Thymus (tissue), 11 donors: ENCODE measurements at regions not wholly inside any gene's neighbourhood (a gene's known extent, or its start where the extent isn't known, plus 50 kb on each side); places are given as distances from the start of the nearest gene placed in this dataset.
"Not testable (repeated sequence)": the region's sequence is repeated elsewhere in the genome, so short reads cannot be mapped to it uniquely, and the experiment has no call there.

Experiments
- DNase-seq, 9 donors: peaks; one replicate each; pipeline ENCODE4 v3.0.0-alpha.2; 2013; ENCODE audit warnings: low spot score in 9 of 9, low read depth in 6 of 9, missing footprints in 1 of 9
- H3K27ac ChIP-seq, 2 donors: one replicate each; pipeline ENCODE4 v1.5.1; 2013; ENCODE audit warnings: control low read depth in 1 of 2, low read depth in 1 of 2, low read length in 1 of 2, mild to moderate bottlenecking in 1 of 2, moderate library complexity in 1 of 2
- H3K27me3 ChIP-seq, 2 donors: one replicate each; pipeline ENCODE4 v1.5.1; 2013; ENCODE audit warnings: low read length in 1 of 2; ENCODE audit not compliant: control insufficient read depth in 2 of 2, insufficient read depth in 1 of 2
- H3K36me3 ChIP-seq, 2 donors: one replicate each; pipeline ENCODE4 v1.5.1; 2013; ENCODE audit warnings: low read length in 1 of 2, mild to moderate bottlenecking in 1 of 2, moderate library complexity in 1 of 2; ENCODE audit not compliant: control insufficient read depth in 2 of 2, insufficient read depth in 2 of 2
- H3K4me1 ChIP-seq, 2 donors: one replicate each; pipeline ENCODE4 v1.5.1; 2013; ENCODE audit warnings: low read length in 2 of 2; ENCODE audit not compliant: control insufficient read depth in 2 of 2, insufficient read depth in 2 of 2
- H3K4me3 ChIP-seq, 2 donors: one replicate each; pipeline ENCODE4 v1.5.1; 2013; ENCODE audit warnings: low read length in 2 of 2, control low read depth in 1 of 2, mild to moderate bottlenecking in 1 of 2
- H3K9me3 ChIP-seq, 2 donors: one replicate each; pipeline ENCODE4 v1.5.1; 2013; ENCODE audit warnings: low read length in 1 of 2, mild to moderate bottlenecking in 1 of 2; ENCODE audit not compliant: control insufficient read depth in 2 of 2, insufficient read depth in 1 of 2
- WGBS: extraction: QIAGEN DNeasy Blood & Tissue Kit; methylation state at CpG from one replicate; pipeline ENCODE4 v1.1.7; 2013; 5-methylcytosine and 5-hydroxymethylcytosine counted together
- donor health status: healthy.

DNA sequence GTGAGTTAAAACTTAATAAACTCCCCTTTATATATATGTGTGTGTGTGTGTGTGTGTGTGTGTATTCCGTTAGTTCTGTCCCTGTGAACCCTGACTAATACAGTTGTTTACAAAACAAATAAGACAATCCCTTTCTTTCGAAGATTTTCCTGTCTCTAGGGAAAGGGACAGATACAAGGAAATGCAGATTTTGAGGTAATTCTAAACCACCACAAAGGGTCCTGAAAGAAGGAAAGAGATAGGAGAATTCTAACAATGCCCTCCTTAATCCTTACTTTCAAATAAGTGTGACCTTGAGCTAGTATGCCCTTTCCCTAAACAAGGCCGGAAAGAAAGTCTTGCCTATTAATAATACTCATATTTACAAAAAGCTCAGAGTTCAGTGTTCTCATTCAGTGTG lies 164.8 kb upstream of the COL11A1 start:
- Histone ChIP-seq H3K27ac (no peak overlapping the region), H3K4me3 (no peak overlapping the region), H3K9me3 (peaks cover 0 to 4% of the 10 kb centered on the region in 2 donors), H3K27me3 (no peaks in the 10 kb centered on the region), H3K4me1 (no peaks in the 10 kb centered on the region), H3K36me3 (no peaks in the 10 kb centered on the region)
- DNase-seq = no peak
- WGBS = 80% methylated on average over 3 of the region's 3 CpGs

DNA sequence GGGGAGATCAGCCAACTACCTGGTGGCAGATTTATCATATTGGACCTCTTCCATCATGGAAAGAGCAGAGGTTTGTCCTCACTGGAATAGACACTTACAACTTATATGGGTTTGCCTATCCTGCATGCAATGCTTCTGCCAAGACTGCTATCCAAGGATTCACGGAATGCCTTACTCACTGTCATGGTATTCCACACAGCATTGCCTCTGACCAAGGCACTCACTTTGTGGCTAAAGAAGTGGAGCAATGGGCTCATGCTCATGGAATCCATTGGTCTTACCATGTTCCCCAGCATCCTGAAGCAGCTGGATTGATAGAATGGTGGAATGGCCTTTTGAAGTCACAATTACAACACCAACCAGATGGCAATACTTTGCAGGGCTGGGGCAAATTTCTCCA lies 163.1 kb upstream of the COL11A1 start:
- not testable (repeated sequence) for H3K4me1 ChIP-seq, DNase-seq
- WGBS = 98% methylated on average over 1 of the region's 1 CpG

GRCh38 chr1:103267893-103268292 lies 159.6 kb upstream of the COL11A1 start:
- no peak overlapping the region for H3K27ac ChIP-seq
- WGBS = 89% methylated on average over 1 of the region's 1 CpG
- no peak overlapping the region for H3K4me3 ChIP-seq
- no peaks in the 10 kb centered on the region for H3K36me3 ChIP-seq
- no peak for DNase-seq
- H3K27me3 ChIP-seq = no peaks in the 10 kb centered on the region
- no peaks in the 10 kb centered on the region for H3K4me1 ChIP-seq
- H3K9me3 ChIP-seq = peaks cover 0 to 4% of the 10 kb centered on the region in 2 donors

More for the DNA sequence above, 163.1 kb upstream of the COL11A1 start:
- H3K27me3 ChIP-seq, H3K36me3 ChIP-seq, H3K4me3 ChIP-seq, H3K9me3 ChIP-seq, H3K27ac ChIP-seq: not testable (repeated sequence)

DNA sequence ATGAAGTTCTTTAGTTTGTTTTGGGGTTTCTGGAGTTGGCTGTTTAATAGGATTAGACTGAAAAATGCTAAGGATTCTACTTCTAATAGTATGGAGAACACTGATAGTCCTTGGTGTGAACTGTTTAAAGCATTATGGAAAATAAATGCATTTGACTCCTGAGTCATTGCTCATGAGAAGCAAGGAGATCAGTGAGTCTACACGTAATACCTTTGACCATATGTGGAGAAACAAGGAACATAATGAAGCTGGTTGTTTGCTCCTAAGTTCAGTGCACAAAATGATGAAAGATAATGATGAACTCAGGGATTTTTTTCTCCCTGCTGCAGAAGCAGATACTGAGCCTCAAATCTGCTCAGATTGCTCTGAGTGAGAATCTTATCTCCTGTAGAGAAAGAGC lies 158.9 kb upstream of the COL11A1 start:
- Histone ChIP-seq H3K9me3 (peaks cover 0 to 4% of the 10 kb centered on the region in 2 donors), H3K36me3 (no peaks in the 10 kb centered on the region), H3K4me3 (no peak overlapping the region), H3K4me1 (no peaks in the 10 kb centered on the region), H3K27me3 (no peaks in the 10 kb centered on the region), H3K27ac (no peak overlapping the region)
- 91% methylated on average over 1 of the region's 1 CpG for WGBS
- DNase-seq = no peak

- no peak for DNase-seq
- Histone ChIP-seq H3K4me3 (no peak overlapping the region), H3K36me3 (no peaks in the 10 kb centered on the region), H3K4me1 (no peaks in the 10 kb centered on the region), H3K27ac (no peak overlapping the region), H3K9me3 (peaks cover 0 to under 1% of the 10 kb centered on the region in 2 donors), H3K27me3 (no peaks in the 10 kb centered on the region)
Observed at GRCh38 chr1:103266036-103266435, 157.7 kb upstream of the COL11A1 start.

DNA sequence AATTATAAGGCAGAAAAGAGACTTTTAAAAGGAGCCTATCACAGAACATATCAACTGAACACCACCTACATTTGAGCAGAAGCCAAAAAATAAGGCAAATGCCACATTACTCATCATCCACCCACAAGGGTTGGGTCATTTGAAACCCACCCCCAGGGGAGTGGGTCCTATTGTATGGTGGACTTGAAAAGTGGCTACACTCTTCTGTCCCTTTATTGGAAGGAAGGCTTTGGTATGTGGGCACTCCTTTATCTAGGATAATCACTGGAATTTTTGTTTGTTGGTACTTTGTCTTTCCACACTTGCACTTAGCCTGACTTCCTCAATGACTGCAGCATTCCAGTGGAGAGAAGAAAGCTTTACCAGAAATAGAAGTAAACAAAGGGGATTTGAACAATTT lies 157.2 kb upstream of the COL11A1 start:
- H3K4me3 ChIP-seq = no peak overlapping the region
- no peaks in the 10 kb centered on the region for H3K4me1 ChIP-seq
- no peaks in the 10 kb centered on the region for H3K36me3 ChIP-seq
- H3K27me3 ChIP-seq = no peaks in the 10 kb centered on the region
- no peak overlapping the region for H3K27ac ChIP-seq
- H3K9me3 ChIP-seq = no peaks in the 10 kb centered on the region
- no peak for DNase-seq

DNA sequence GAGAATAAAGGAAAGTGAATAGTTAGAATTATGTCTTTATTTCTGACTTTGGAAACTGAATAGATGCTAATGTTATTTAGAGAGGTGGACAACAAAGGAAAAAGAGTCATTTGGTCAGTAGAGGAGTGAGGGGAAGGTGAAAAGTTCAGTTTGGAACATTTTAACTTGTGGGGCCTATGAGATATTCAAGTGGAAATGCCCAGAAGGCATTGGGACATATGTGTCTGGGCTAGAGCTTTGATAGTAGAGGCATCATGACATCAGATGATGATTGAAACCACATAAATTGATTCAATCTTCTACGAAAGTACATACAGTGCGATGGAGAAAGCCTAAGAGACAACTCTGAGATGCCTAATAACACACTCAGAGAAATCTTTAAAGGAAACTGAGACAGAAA lies 151.7 kb upstream of the COL11A1 start:
- H3K4me3 ChIP-seq = no peak overlapping the region
- WGBS = 94% methylated on average over 2 of the region's 2 CpGs
- H3K27ac ChIP-seq = no peak overlapping the region
- H3K27me3 ChIP-seq = no peaks in the 10 kb centered on the region
- no peaks in the 10 kb centered on the region for H3K9me3 ChIP-seq
- H3K4me1 ChIP-seq = no peaks in the 10 kb centered on the region
- H3K36me3 ChIP-seq = no peaks in the 10 kb centered on the region
- DNase-seq = no peak

DNA sequence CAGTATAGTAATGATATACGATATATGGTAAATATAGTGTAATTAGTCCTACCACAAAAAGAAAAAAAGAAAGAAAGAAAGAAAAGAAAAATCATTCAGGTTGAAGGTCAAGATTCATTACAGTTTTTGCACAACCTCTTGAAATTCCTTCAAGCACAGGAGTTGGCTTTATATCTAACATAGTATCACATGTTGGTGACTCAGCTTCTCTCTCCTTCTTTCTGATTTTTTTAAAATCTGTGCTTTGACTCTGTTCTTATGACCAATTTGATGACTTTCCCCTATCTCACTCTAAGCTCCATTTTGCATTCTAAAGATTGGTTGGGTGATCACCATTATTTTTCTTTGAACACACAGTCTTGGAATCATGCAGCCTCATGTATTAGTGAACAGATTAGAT lies 148.2 kb upstream of the COL11A1 start:
- no peaks in the 10 kb centered on the region for H3K4me1 ChIP-seq

DNA sequence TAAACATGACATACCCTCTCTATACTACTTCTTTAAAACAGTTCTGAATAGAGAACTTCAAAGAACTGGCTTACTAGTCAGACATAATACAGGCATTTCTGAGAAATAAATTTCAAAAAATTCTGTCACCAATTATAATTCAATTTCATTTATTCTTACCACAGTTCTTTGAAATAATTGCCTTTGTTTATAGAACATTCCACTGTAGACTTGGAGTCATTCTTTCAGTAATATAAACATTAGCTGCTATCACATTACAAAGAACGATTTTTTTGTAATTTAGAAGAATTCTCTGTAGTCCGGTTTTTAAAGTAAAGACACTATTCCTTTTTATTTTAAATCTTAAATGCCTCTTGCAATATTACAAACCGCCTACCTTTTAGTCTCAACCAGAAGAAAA lies 146.4 kb upstream of the COL11A1 start:
- 83% methylated on average over 3 of the region's 3 CpGs for WGBS
- Histone ChIP-seq H3K4me3 (no peak overlapping the region), H3K27me3 (no peaks in the 10 kb centered on the region), H3K36me3 (no peaks in the 10 kb centered on the region), H3K9me3 (no peaks in the 10 kb centered on the region), H3K27ac (no peak overlapping the region), H3K4me1 (no peaks in the 10 kb centered on the region)
- DNase-seq = no peak

More for the DNA sequence above, 148.2 kb upstream of the COL11A1 start:
- no peak overlapping the region for H3K4me3 ChIP-seq
- no peaks in the 10 kb centered on the region for H3K36me3 ChIP-seq
- DNase-seq = no peak
- WGBS = 93% methylated on average over 1 of the region's 1 CpG
- H3K9me3 ChIP-seq = no peaks in the 10 kb centered on the region
- H3K27me3 ChIP-seq = no peaks in the 10 kb centered on the region
- H3K27ac ChIP-seq = no peak overlapping the region

DNA sequence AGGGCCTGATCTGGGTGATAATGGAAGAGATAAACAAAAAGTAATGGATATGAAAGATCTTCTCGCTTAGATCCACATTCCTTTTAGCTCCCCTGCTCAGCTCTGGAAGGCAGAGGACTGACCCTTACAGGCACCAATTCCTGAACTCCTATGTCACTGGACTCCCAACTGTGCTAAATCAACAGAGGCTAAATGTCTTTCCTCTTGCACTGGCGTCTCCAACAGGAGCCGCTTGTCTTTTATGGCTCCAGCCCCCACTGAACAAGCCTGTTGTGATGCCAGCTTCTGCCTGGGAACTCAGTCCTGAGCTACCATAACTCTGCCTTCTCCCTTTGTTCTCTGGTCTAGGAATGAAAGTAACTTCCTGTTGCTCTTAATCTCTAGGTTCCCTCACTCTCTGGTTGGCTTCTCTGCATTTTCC lies 142.1 kb upstream of the COL11A1 start:
- Histone ChIP-seq H3K27me3 (no peaks in the 10 kb centered on the region), H3K27ac (no peak overlapping the region), H3K36me3 (no peaks in the 10 kb centered on the region), H3K4me3 (no peak overlapping the region), H3K9me3 (no peaks in the 10 kb centered on the region), H3K4me1 (no peaks in the 10 kb centered on the region)
- no peak for DNase-seq
- WGBS = 60% methylated on average over 3 of the region's 3 CpGs
